DOHH2 (cell line): ENCODE measurements at regions not wholly inside any gene's neighbourhood (a gene's known extent, or its start where the extent isn't known, plus 50 kb on each side); places are given as distances from the start of the nearest gene placed in this dataset.

ENCODE experiments used
- EZH2phosphoT487 ChIP-seq: fragments of 200-600 bp; sonication (generic); IDR thresholded peaks from 2 replicates; pipeline ENCODE4 v1.6.1; 2017; ENCODE audit warnings: borderline replicate concordance, mild to moderate bottlenecking, antibody characterized with exemption, low read length, moderate library complexity, mixed read lengths
- TF ChIP-seq, protein P1 (sequence below): fragments of 200-600 bp; sonication (generic); IDR thresholded peaks from one replicate; pipeline ENCODE4 v1.5.1; 2014; ENCODE audit warnings: antibody characterized with exemption, mild to moderate bottlenecking, low read depth, low read length; ENCODE audit not compliant: poor library complexity, severe bottlenecking

DNA sequence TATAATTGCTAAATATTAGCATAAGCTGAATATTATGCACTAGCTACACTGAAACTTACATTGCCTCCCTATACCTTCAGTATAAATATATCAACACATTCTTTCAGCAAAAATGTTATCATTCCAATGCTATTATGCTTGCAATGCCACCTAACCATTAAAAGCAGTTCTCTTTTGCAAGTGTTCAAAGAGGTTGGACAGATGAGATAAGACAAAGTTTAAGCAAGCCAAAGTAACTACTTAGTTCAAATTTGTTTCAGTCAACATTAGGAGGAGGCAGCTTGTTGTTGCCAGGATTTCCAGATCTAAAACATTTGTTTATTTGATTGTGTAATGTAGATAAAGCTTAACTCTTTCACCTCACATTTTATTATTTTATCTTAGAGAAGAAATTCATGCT, 323.9 kb upstream of the FAM241A start:
- TF ChIP-seq, protein P1, sequence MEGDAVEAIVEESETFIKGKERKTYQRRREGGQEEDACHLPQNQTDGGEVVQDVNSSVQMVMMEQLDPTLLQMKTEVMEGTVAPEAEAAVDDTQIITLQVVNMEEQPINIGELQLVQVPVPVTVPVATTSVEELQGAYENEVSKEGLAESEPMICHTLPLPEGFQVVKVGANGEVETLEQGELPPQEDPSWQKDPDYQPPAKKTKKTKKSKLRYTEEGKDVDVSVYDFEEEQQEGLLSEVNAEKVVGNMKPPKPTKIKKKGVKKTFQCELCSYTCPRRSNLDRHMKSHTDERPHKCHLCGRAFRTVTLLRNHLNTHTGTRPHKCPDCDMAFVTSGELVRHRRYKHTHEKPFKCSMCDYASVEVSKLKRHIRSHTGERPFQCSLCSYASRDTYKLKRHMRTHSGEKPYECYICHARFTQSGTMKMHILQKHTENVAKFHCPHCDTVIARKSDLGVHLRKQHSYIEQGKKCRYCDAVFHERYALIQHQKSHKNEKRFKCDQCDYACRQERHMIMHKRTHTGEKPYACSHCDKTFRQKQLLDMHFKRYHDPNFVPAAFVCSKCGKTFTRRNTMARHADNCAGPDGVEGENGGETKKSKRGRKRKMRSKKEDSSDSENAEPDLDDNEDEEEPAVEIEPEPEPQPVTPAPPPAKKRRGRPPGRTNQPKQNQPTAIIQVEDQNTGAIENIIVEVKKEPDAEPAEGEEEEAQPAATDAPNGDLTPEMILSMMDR = no peak
- no peak for TF ChIP-seq EZH2phosphoT487
